NCI-H524 treated with DMSO at 0.1 percent for 48 hours (cell line): ENCODE measurements at regions not wholly inside any gene's neighbourhood (a gene's known extent, or its start where the extent isn't known, plus 50 kb on each side); places are given as distances from the start of the nearest gene placed in this dataset.
"Not testable (repeated sequence)": the region's sequence is repeated elsewhere in the genome, so short reads cannot be mapped to it uniquely, and the experiment has no call there.

Experiments used
- DNase-seq: peaks from one replicate; lab custom pipeline; 2025; lab: John Stamatoyannopoulos, UW

GRCh38 chr11:44361813-44362212 is 51.9 kb upstream of the ALX4 start:
- DNase-seq: no peak

GRCh38 chr11:44363116-44363515 is 53.2 kb upstream of the ALX4 start:
- DNase-seq: no peak

GRCh38 chr11:44364596-44364995 is 54.7 kb upstream of the ALX4 start:
- no peak for DNase-seq

- no peak for DNase-seq
These were observed 55.7 kb upstream of the ALX4 start for GRCh38 chr11:44365616-44366015.

- no peak for DNase-seq
These were observed 56.1 kb upstream of the ALX4 start for GRCh38 chr11:44366026-44366425.

GRCh38 chr11:44366741-44367140 is 56.8 kb upstream of the ALX4 start:
- DNase-seq: no peak

- no peak for DNase-seq
These were observed 57.5 kb upstream of the ALX4 start for GRCh38 chr11:44367452-44367851.

GRCh38 chr11:44368886-44369285 is 58.9 kb upstream of the ALX4 start:
- no peak for DNase-seq

- DNase-seq: not testable (repeated sequence)
These were observed 61.1 kb upstream of the ALX4 start for GRCh38 chr11:44371042-44371441.

GRCh38 chr11:44371706-44372105 is 61.8 kb upstream of the ALX4 start:
- no peak for DNase-seq

- no peak for DNase-seq
These were observed 63.0 kb upstream of the ALX4 start for GRCh38 chr11:44372989-44373388.

GRCh38 chr11:44374001-44374400 is 64.1 kb upstream of the ALX4 start:
- no peak for DNase-seq

- no peak for DNase-seq
These were observed 66.5 kb upstream of the ALX4 start for GRCh38 chr11:44376423-44376822.

- no peak for DNase-seq
These were observed 67.2 kb upstream of the ALX4 start for GRCh38 chr11:44377121-44377520.

GRCh38 chr11:44377914-44378321 is 68.0 kb upstream of the ALX4 start:
- no peak for DNase-seq

GRCh38 chr11:44379141-44380008 is 69.4 kb upstream of the ALX4 start:
- no peak for DNase-seq

- no peak for DNase-seq
These were observed 70.0 kb upstream of the ALX4 start for GRCh38 chr11:44380009-44380313.

GRCh38 chr11:44380820-44381219 is 70.9 kb upstream of the ALX4 start:
- no peak for DNase-seq

- no peak for DNase-seq
These were observed 71.3 kb upstream of the ALX4 start for GRCh38 chr11:44381261-44381660.

GRCh38 chr11:44382118-44382517 is 72.2 kb upstream of the ALX4 start:
- no peak for DNase-seq

- DNase-seq: no peak
These were observed 72.8 kb upstream of the ALX4 start for GRCh38 chr11:44382656-44383240.

- no peak for DNase-seq
These were observed 73.3 kb upstream of the ALX4 start for GRCh38 chr11:44383246-44383645.

GRCh38 chr11:44387415-44387814 is 77.5 kb upstream of the ALX4 start:
- DNase-seq: no peak

- DNase-seq: no peak
These were observed 77.9 kb upstream of the ALX4 start for GRCh38 chr11:44387825-44388224.
